GM12878 (cell line): ENCODE measurements at regions not wholly inside any gene's neighbourhood (a gene's known extent, or its start where the extent isn't known, plus 50 kb on each side); places are given as distances from the start of the nearest gene placed in this dataset.

Source experiments
- ATAC-seq: fragments of 200-7000 bp; cut with Tn5 transposase; 3 replicates; pipeline ENCODE4 v1.9.1; 2020; ENCODE audit warnings: mild to moderate bottlenecking, moderate library complexity
- BruUV-seq: library from RNA; stranded (reverse); fragments of 400-500 nt; replicated peaks from 2 replicates; lab custom pipeline; 2021; lab: Mats Ljungman, UMichigan
- CTCF ChIA-PET: fragments of 300-600 bp; sonication (Branson Sonifier 250); formaldehyde crosslinking; extraction: SDS; loops from one replicate; lab custom pipeline; 2021; ENCODE audit warnings: inconsistent platforms; lab: Yijun Ruan, JAX
- POLR2A ChIA-PET: fragments of 350-600 bp; formaldehyde crosslinking; extraction: SDS; loops from one replicate; lab custom pipeline; 2021; ENCODE audit warnings: inconsistent platforms; lab: Charles Lee
- RAD21 ChIA-PET: fragments of 300-600 bp; sonication (Branson Sonifier 250); formaldehyde crosslinking; loops from one replicate; lab custom pipeline; 2023; ENCODE audit warnings: antibody characterized with exemption; ENCODE audit not compliant: unreplicated experiment; lab: Charles Lee
- SMC1A ChIA-PET: fragments of 300-600 bp; sonication (Branson Sonifier 250); formaldehyde crosslinking; loops from one replicate; lab custom pipeline; 2023; ENCODE audit not compliant: unreplicated experiment, uncharacterized antibody; lab: Charles Lee
- DNase-seq: peaks from one replicate; pipeline ENCODE4 v3.0.0-alpha.2; 2011; ENCODE audit warnings: low read depth, low spot score
- FAIRE-seq: peaks from 3 replicates; lab custom pipeline; 2011; peaks lifted over from hg19 to GRCh38; lab: Jason Lieb, UNC
- H2AFZ ChIP-seq: 2 replicates; pipeline ENCODE4 v1.6.0; 2011; ENCODE audit warnings: low read depth, low read length, control low read depth; ENCODE audit not compliant: control insufficient read depth
- H3K27ac ChIP-seq: 2 replicates; pipeline ENCODE4 v1.5.1; 2011; ENCODE audit warnings: control low read depth; ENCODE audit not compliant: control insufficient read depth, insufficient read depth
- H3K27me3 ChIP-seq, 2 experiments: replicated peaks in 1 of 2; 2 replicates each; pipeline versions ENCODE4 v1.6.0 to v1.6.1; 2011; ENCODE audit warnings: low read length in 1 of 2; ENCODE audit not compliant: control insufficient read depth in 2 of 2, insufficient read depth in 2 of 2
- H3K36me3 ChIP-seq, 2 experiments: 2 replicates each; pipeline ENCODE4 v1.5.1; 2011; ENCODE audit warnings: low read length in 1 of 2; ENCODE audit not compliant: control insufficient read depth in 2 of 2, insufficient read depth in 2 of 2
- H3K4me1 ChIP-seq: 2 replicates; pipeline ENCODE4 v1.6.1; 2011; ENCODE audit warnings: mild to moderate bottlenecking, low read length, moderate library complexity, mixed read lengths; ENCODE audit not compliant: control insufficient read depth, insufficient read depth
- H3K4me2 ChIP-seq: 2 replicates; pipeline ENCODE4 v1.6.0; 2011; ENCODE audit warnings: control low read depth; ENCODE audit not compliant: control insufficient read depth, insufficient read depth
- H3K4me3 ChIP-seq: fragments of 200-600 bp; sonication (generic); 2 replicates; pipeline ENCODE4 v1.5.1; 2016
- H3K79me2 ChIP-seq: 2 replicates; pipeline ENCODE4 v1.6.0; 2011; ENCODE audit warnings: low read length; ENCODE audit not compliant: control insufficient read depth, insufficient read depth
- H3K9ac ChIP-seq: 2 replicates; pipeline ENCODE4 v1.8.0; 2011; ENCODE audit warnings: low read length, control low read depth, mixed read lengths; ENCODE audit not compliant: control insufficient read depth, insufficient read depth
- H3K9me3 ChIP-seq: replicated peaks from 3 replicates; pipeline ENCODE4 v1.5.1; 2011; ENCODE audit warnings: mild to moderate bottlenecking, low read length; ENCODE audit not compliant: control insufficient read depth, insufficient read depth
- H4K20me1 ChIP-seq: 2 replicates; pipeline ENCODE4 v1.6.0; 2011; ENCODE audit not compliant: control insufficient read depth, insufficient read depth
- BCL11A ChIP-seq: IDR thresholded peaks from 2 replicates; pipeline ENCODE4 v1.6.1; 2011; ENCODE audit warnings: low read depth, low read length
- BRCA1 ChIP-seq: IDR thresholded peaks from 2 replicates; pipeline ENCODE4 v1.6.1; 2011; ENCODE audit warnings: low read depth, low read length, improper control_type of control experiment
- FOXM1 ChIP-seq: IDR thresholded peaks from 2 replicates; pipeline ENCODE4 v1.6.1; 2012; ENCODE audit warnings: low read depth, mild to moderate bottlenecking, inconsistent platforms, low read length, moderate library complexity
- KDM1A ChIP-seq: fragments of 200-600 bp; sonication (generic); IDR thresholded peaks from 2 replicates; pipeline ENCODE4 v1.6.1; 2016; ENCODE audit warnings: borderline replicate concordance
- MAX ChIP-seq: IDR thresholded peaks from 2 replicates; pipeline ENCODE4 v1.6.1; 2012; ENCODE audit warnings: low read depth, low read length, improper control_type of control experiment
- MXI1 ChIP-seq: fragments of 150-350 bp; IDR thresholded peaks from 2 replicates; pipeline ENCODE4 v1.6.1; 2011; ENCODE audit warnings: low read depth, mild to moderate bottlenecking, inconsistent platforms, low read length, improper control_type of control experiment
- NBN ChIP-seq: fragments of 450-650 bp; IDR thresholded peaks from 2 replicates; pipeline ENCODE4 v1.6.1; 2016
- SIN3A ChIP-seq: IDR thresholded peaks from 2 replicates; pipeline ENCODE4 v1.6.1; 2012; ENCODE audit warnings: low read depth, low read length, improper control_type of control experiment
- SMC3 ChIP-seq: IDR thresholded peaks from 2 replicates; pipeline ENCODE4 v1.6.1; 2011; ENCODE audit warnings: low read length, improper control_type of control experiment, borderline replicate concordance
- WGBS: methylation state at CpG from one replicate; pipeline ENCODE4 v1.1.6; 2016; ENCODE audit warnings: low lambda C conversion rate; ENCODE audit not compliant: insufficient replicate concordance, insufficient coverage; ENCODE audit errors: missing lambda C conversion rate; 5-methylcytosine and 5-hydroxymethylcytosine counted together
- in situ Hi-C: fragments of 300-500 bp; cut with MboI; formaldehyde crosslinking; loops from 9 replicates; pipeline ENCODE4 v1.14.3; 2018; ENCODE audit warnings: mixed read lengths
- intact Hi-C: fragments of 100-400 bp; cut with micrococcal nuclease; formaldehyde crosslinking; loops from one replicate; pipeline ENCODE4 v1.14.2; 2022; ENCODE audit not compliant: unreplicated experiment
- TF ChIP-seq, protein P1 (sequence below): IDR thresholded peaks from 2 replicates; pipeline ENCODE4 v1.6.1; 2012; ENCODE audit warnings: improper control_type of control experiment, low read depth, low read length; ENCODE audit not compliant: insufficient replicate concordance
- TF ChIP-seq, protein P2 (sequence below): fragments of 150-350 bp; IDR thresholded peaks from 2 replicates; pipeline ENCODE4 v1.6.1; 2016; ENCODE audit warnings: low read depth, low read length

DNA sequence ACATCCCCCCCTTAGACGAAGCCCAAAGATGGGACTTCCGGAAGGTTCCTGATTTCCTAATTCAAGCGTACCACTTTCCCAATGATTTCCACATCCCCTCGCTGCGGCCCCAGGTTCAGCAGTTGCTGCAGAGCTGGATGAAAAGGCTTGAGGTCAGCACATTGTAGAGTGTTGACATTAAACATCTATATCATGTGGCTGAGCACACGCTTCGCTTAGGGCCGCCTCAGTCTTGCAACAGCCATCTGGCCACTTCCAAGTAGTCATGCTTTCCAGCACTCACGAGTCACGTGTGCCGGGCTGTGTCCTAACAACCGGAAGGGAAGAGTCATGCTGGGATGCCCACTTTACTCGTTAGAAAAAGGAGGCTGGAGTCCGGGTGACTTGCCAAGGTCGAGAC, 340.6 kb upstream of the IRX4 start (continued):
- TF ChIP-seq, protein P1, sequence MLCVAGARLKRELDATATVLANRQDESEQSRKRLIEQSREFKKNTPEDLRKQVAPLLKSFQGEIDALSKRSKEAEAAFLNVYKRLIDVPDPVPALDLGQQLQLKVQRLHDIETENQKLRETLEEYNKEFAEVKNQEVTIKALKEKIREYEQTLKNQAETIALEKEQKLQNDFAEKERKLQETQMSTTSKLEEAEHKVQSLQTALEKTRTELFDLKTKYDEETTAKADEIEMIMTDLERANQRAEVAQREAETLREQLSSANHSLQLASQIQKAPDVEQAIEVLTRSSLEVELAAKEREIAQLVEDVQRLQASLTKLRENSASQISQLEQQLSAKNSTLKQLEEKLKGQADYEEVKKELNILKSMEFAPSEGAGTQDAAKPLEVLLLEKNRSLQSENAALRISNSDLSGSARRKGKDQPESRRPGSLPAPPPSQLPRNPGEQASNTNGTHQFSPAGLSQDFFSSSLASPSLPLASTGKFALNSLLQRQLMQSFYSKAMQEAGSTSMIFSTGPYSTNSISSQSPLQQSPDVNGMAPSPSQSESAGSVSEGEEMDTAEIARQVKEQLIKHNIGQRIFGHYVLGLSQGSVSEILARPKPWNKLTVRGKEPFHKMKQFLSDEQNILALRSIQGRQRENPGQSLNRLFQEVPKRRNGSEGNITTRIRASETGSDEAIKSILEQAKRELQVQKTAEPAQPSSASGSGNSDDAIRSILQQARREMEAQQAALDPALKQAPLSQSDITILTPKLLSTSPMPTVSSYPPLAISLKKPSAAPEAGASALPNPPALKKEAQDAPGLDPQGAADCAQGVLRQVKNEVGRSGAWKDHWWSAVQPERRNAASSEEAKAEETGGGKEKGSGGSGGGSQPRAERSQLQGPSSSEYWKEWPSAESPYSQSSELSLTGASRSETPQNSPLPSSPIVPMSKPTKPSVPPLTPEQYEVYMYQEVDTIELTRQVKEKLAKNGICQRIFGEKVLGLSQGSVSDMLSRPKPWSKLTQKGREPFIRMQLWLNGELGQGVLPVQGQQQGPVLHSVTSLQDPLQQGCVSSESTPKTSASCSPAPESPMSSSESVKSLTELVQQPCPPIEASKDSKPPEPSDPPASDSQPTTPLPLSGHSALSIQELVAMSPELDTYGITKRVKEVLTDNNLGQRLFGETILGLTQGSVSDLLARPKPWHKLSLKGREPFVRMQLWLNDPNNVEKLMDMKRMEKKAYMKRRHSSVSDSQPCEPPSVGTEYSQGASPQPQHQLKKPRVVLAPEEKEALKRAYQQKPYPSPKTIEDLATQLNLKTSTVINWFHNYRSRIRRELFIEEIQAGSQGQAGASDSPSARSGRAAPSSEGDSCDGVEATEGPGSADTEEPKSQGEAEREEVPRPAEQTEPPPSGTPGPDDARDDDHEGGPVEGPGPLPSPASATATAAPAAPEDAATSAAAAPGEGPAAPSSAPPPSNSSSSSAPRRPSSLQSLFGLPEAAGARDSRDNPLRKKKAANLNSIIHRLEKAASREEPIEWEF: no peak
- no peak for TF ChIP-seq BCL11A
- TF ChIP-seq MXI1: no peak
- TF ChIP-seq, all 136 proteins: peak for 0

GRCh38 chr5:2222246-2222992, 339.7 kb upstream of the IRX4 start:
- ChIA-PET RAD21 (no interaction called here), POLR2A (no interaction called here), SMC1A (no interaction called here), CTCF (no interaction called here)
- 44% methylated on average over 17 of the region's 18 CpGs for WGBS
- no peaks in the 10 kb centered on the region for H3K79me2 ChIP-seq
- FAIRE-seq: no peak
- intact Hi-C loops (no loop called here), in situ Hi-C loops (no loop called here)
- H3K4me1 ChIP-seq: no peaks in the 10 kb centered on the region
- H3K27me3 ChIP-seq: no peaks in the 10 kb centered on the region
- no peak overlapping the region for H3K9ac ChIP-seq
- H2AFZ ChIP-seq: no peak overlapping the region
- no peak for DNase-seq
- H3K9me3 ChIP-seq: no peaks in the 10 kb centered on the region; the same call in 2 of the 3 replicates
- no peak overlapping the region for H3K4me2 ChIP-seq
- BruUV-seq: no TSS peak
- ATAC-seq: no peak
- H3K36me3 ChIP-seq: no peaks in the 10 kb centered on the region
- H4K20me1 ChIP-seq: no peaks in the 10 kb centered on the region
- H3K4me3 ChIP-seq: no peak overlapping the region
- H3K27ac ChIP-seq: no peak overlapping the region
- TF ChIP-seq, protein P2, sequence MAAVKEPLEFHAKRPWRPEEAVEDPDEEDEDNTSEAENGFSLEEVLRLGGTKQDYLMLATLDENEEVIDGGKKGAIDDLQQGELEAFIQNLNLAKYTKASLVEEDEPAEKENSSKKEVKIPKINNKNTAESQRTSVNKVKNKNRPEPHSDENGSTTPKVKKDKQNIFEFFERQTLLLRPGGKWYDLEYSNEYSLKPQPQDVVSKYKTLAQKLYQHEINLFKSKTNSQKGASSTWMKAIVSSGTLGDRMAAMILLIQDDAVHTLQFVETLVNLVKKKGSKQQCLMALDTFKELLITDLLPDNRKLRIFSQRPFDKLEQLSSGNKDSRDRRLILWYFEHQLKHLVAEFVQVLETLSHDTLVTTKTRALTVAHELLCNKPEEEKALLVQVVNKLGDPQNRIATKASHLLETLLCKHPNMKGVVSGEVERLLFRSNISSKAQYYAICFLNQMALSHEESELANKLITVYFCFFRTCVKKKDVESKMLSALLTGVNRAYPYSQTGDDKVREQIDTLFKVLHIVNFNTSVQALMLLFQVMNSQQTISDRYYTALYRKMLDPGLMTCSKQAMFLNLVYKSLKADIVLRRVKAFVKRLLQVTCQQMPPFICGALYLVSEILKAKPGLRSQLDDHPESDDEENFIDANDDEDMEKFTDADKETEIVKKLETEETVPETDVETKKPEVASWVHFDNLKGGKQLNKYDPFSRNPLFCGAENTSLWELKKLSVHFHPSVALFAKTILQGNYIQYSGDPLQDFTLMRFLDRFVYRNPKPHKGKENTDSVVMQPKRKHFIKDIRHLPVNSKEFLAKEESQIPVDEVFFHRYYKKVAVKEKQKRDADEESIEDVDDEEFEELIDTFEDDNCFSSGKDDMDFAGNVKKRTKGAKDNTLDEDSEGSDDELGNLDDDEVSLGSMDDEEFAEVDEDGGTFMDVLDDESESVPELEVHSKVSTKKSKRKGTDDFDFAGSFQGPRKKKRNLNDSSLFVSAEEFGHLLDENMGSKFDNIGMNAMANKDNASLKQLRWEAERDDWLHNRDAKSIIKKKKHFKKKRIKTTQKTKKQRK: no peak
- TF ChIP-seq MAX (no peak), SIN3A (no peak), SMC3 (no peak), KDM1A (no peak), FOXM1 (no peak), NBN (no peak), BRCA1 (no peak)
